22Rv1 (cell line): ENCODE measurements at regions not wholly inside any gene's neighbourhood (a gene's known extent, or its start where the extent isn't known, plus 50 kb on each side); places are given as distances from the start of the nearest gene placed in this dataset.

ENCODE experiments used
- ZFX ChIP-seq: fragments of 450-650 bp; IDR thresholded peaks from 2 replicates; pipeline ENCODE4 v1.6.1; 2017; ENCODE audit warnings: antibody characterized with exemption, borderline replicate concordance
- TF ChIP-seq, protein P1 (sequence below): fragments of 450-650 bp; IDR thresholded peaks from 2 replicates; pipeline ENCODE4 v1.5.1; 2017; ENCODE audit warnings: mild to moderate bottlenecking

DNA sequence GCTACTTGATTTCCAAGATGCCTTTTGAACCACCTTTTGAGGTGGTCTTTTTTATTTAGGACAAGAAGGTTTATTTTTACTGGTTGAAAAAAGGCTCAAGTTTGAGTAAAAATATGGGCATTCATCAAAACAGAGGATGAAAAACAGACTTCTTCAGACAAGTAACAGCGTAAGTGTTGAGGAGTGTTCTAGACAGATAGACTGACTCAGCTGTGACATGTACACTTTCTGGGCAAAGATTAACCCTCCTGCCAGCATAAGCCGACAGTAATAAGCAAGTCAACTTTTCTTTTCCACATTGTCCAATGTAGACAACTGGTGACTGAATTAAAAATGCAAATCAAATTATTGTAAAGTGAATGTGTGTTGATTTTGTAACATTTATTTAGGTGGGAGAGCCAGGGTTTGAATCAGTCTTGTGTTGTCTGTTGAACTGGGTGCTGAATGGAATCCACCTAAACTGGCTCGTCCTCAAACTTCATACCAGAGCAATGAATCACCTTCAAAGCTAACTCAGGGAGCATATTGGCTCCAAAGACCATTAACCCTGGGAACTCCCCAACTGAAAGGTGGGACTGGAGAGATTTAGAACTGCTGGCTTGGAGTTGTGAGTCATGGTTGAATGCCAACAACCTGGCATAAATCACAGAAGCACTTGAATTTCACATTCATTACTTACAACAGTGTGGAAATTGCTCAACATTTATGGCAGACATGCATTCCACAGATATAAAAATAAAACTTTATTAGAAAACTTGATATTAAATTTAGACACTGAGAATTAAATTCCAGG lies 377.0 kb downstream of the ETS1 start:
- TF ChIP-seq, protein P1, sequence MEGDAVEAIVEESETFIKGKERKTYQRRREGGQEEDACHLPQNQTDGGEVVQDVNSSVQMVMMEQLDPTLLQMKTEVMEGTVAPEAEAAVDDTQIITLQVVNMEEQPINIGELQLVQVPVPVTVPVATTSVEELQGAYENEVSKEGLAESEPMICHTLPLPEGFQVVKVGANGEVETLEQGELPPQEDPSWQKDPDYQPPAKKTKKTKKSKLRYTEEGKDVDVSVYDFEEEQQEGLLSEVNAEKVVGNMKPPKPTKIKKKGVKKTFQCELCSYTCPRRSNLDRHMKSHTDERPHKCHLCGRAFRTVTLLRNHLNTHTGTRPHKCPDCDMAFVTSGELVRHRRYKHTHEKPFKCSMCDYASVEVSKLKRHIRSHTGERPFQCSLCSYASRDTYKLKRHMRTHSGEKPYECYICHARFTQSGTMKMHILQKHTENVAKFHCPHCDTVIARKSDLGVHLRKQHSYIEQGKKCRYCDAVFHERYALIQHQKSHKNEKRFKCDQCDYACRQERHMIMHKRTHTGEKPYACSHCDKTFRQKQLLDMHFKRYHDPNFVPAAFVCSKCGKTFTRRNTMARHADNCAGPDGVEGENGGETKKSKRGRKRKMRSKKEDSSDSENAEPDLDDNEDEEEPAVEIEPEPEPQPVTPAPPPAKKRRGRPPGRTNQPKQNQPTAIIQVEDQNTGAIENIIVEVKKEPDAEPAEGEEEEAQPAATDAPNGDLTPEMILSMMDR, result no peak
- TF ChIP-seq ZFX, result no peak
